H54 (cell line): ENCODE measurements at regions not wholly inside any gene's neighbourhood (a gene's known extent, or its start where the extent isn't known, plus 50 kb on each side); places are given as distances from the start of the nearest gene placed in this dataset.

Source experiments
- DNase-seq: peaks from one replicate; pipeline ENCODE4 v3.0.0; 2011; ENCODE audit warnings: low spot score, mixed read lengths; ENCODE audit not compliant: insufficient read length
- FAIRE-seq: peaks from 3 replicates; lab custom pipeline; 2011; peaks lifted over from hg19 to GRCh38; lab: Jason Lieb, UNC
- POLR2A ChIP-seq: IDR thresholded peaks from 2 replicates; pipeline ENCODE4 v1.6.1; 2011; ENCODE audit warnings: low read depth, mild to moderate bottlenecking, low read length

- DNase-seq (no peak), FAIRE-seq (no peak)
- no peak for TF ChIP-seq POLR2A
Observed at GRCh38 chr7:17589671-17590070, 291.2 kb downstream of the AHR start.

GRCh38 chr7:17590221-17590620 is 291.8 kb downstream of the AHR start:
- TF ChIP-seq POLR2A = no peak
- DNase-seq (no peak), FAIRE-seq (no peak)

GRCh38 chr7:17593819-17594419 is 295.5 kb downstream of the AHR start:
- DNase-seq = no peak
- no peak for TF ChIP-seq POLR2A
- no peak for FAIRE-seq

- FAIRE-seq (no peak), DNase-seq (no peak)
- TF ChIP-seq POLR2A = no peak
Observed at GRCh38 chr7:17595546-17595945, 297.1 kb downstream of the AHR start.

GRCh38 chr7:17598305-17598704 is 299.9 kb downstream of the AHR start:
- TF ChIP-seq POLR2A = no peak
- no peak for FAIRE-seq
- no peak for DNase-seq

GRCh38 chr7:17598846-17599245 is 300.4 kb downstream of the AHR start:
- no peak for TF ChIP-seq POLR2A
- DNase-seq (no peak), FAIRE-seq (peak; percentile 20)

- DNase-seq (no peak), FAIRE-seq (no peak)
Observed at GRCh38 chr7:17599733-17600339, 301.4 kb downstream of the AHR start.

GRCh38 chr7:17600340-17600752 is 301.9 kb downstream of the AHR start:
- no peak for TF ChIP-seq POLR2A
- DNase-seq = peak; percentile 60
- FAIRE-seq = peak; percentile 94

More at GRCh38 chr7:17599733-17600339, 301.4 kb downstream of the AHR start:
- no peak for TF ChIP-seq POLR2A

- DNase-seq (no peak), FAIRE-seq (no peak)
- TF ChIP-seq POLR2A = no peak
Observed at GRCh38 chr7:17601921-17602320, 303.5 kb downstream of the AHR start.

GRCh38 chr7:17608114-17608833 is 309.8 kb downstream of the AHR start:
- no peak for TF ChIP-seq POLR2A
- no peak for DNase-seq
- peak; percentile 30 for FAIRE-seq

GRCh38 chr7:17611611-17612010 is 313.2 kb downstream of the AHR start:
- DNase-seq (no peak), FAIRE-seq (no peak)
- TF ChIP-seq POLR2A = no peak

- FAIRE-seq = no peak
- no peak for TF ChIP-seq POLR2A
- DNase-seq = no peak
Observed at GRCh38 chr7:17613338-17614041, 315.0 kb downstream of the AHR start.

- no peak for TF ChIP-seq POLR2A
- no peak for DNase-seq
- FAIRE-seq = no peak
Observed at GRCh38 chr7:17617380-17617779, 318.9 kb downstream of the AHR start.
